ENCODE measurements at regions not wholly inside any gene's neighbourhood (a gene's known extent, or its start where the extent isn't known, plus 50 kb on each side); places are given as distances from the start of the nearest gene placed in this dataset.

GRCh38 chr7:79880312-79880711 lies 254.3 kb upstream of the GNAI1 start:
- H3K4me3 ChIP-seq (ENCODE audit: low read length), result no peak overlapping the region
- intact Hi-C loops (cut with micrococcal nuclease), result no loop called here
- no peaks in the 10 kb centered on the region for H3K27me3 ChIP-seq (ENCODE audit: low read length)
- TF ChIP-seq CTCF (conservative IDR thresholded peaks at IDR 0.05; ENCODE audit: low read depth, low read length) (no peak), EZH2phosphoT487 (IDR thresholded peaks at IDR 0.05; ENCODE audit: borderline replicate concordance, low read length) (no peak), EZH2 (IDR thresholded peaks at IDR 0.05; ENCODE audit: low read length, unreplicated experiment) (no peak)
- H3K79me2 ChIP-seq (ENCODE audit: low read length), result no peaks in the 10 kb centered on the region
- H3K9ac ChIP-seq (ENCODE audit: low read length), result no peak overlapping the region
- H4K20me1 ChIP-seq (ENCODE audit: low read length), result no peaks in the 10 kb centered on the region
- no peak overlapping the region for H2AFZ ChIP-seq (ENCODE audit: low read length)
- H3K27ac ChIP-seq (ENCODE audit: low read length), result no peak overlapping the region
- POLR2A ChIA-PET (ENCODE audit: unreplicated experiment), result no interaction called here
- H3K9me2 ChIP-seq (replicated peaks; ENCODE audit: low read length), result no peaks in the 10 kb centered on the region
- no peaks in the 10 kb centered on the region for H3K36me3 ChIP-seq (ENCODE audit: low read depth, low read length)
- no peaks in the 10 kb centered on the region for H3K9me3 ChIP-seq (ENCODE audit: low read length)
- BruUV-seq (replicated peaks), result no TSS peak
- H3K4me2 ChIP-seq (ENCODE audit: low read length), result no peak overlapping the region
- DNase-seq (no peak), ATAC-seq (no peak)
- CTCF ChIA-PET, result no interaction called here
- H3F3A ChIP-seq (ENCODE audit: low read length, unreplicated experiment), result no peaks in the 10 kb centered on the region
- peaks cover 6% of the 10 kb centered on the region; the same call in 1 of the 2 replicates for H3K4me1 ChIP-seq (ENCODE audit: insufficient read depth, low read length)

GRCh38 chr7:79877874-79878465 lies 256.7 kb upstream of the GNAI1 start:
- ChIA-PET CTCF (no interaction called here), POLR2A (ENCODE audit: unreplicated experiment) (no interaction called here)
- Histone ChIP-seq H3K9ac (ENCODE audit: low read length) (no peak overlapping the region), H3K9me3 (ENCODE audit: low read length) (no peaks in the 10 kb centered on the region), H3K4me1 (ENCODE audit: insufficient read depth, low read length) (peaks cover 6% of the 10 kb centered on the region; the same call in 1 of the 2 replicates), H3K27me3 (ENCODE audit: low read length) (no peaks in the 10 kb centered on the region), H4K20me1 (ENCODE audit: low read length) (no peaks in the 10 kb centered on the region), H3K9me2 (replicated peaks; ENCODE audit: low read length) (no peaks in the 10 kb centered on the region), H3K79me2 (ENCODE audit: low read length) (no peaks in the 10 kb centered on the region), H3F3A (ENCODE audit: low read length, unreplicated experiment) (no peaks in the 10 kb centered on the region), H3K27ac (ENCODE audit: low read length) (no peak overlapping the region), H3K36me3 (ENCODE audit: low read depth, low read length) (no peaks in the 10 kb centered on the region), H3K4me3 (ENCODE audit: low read length) (no peak overlapping the region), H2AFZ (ENCODE audit: low read length) (no peak overlapping the region), H3K4me2 (ENCODE audit: low read length) (no peak overlapping the region)
- no TSS peak for BruUV-seq (replicated peaks)
- DNase-seq, result no peak
- TF ChIP-seq EZH2phosphoT487 (IDR thresholded peaks at IDR 0.05; ENCODE audit: borderline replicate concordance, low read length) (no peak), CTCF (conservative IDR thresholded peaks at IDR 0.05; ENCODE audit: low read depth, low read length) (no peak), EZH2 (IDR thresholded peaks at IDR 0.05; ENCODE audit: low read length, unreplicated experiment) (no peak)
- no peak for ATAC-seq
- intact Hi-C loops (cut with micrococcal nuclease), result loop anchor here (2.0 to 5.0 kb wide), 2 partner anchors 47 to 139 kb away; no protein-coding TSS in a partner anchor

- no peak overlapping the region for H3K9ac ChIP-seq (ENCODE audit: low read length)
- intact Hi-C loops (cut with micrococcal nuclease), result loop anchor here (2.0 to 5.0 kb wide), 2 partner anchors 48 to 140 kb away; no protein-coding TSS in a partner anchor
- ATAC-seq (peak; percentile 98), DNase-seq (peak; percentile 91)
- H3K4me2 ChIP-seq (ENCODE audit: low read length), result peak overlapping the region; percentile 65
- peaks cover 6% of the 10 kb centered on the region; the same call in 1 of the 2 replicates for H3K4me1 ChIP-seq (ENCODE audit: insufficient read depth, low read length)
- 0 out of 2 replicates have a peak overlapping the region, but pooled peaks have one; percentile 10 for H3K27ac ChIP-seq (ENCODE audit: low read length)
- ChIA-PET POLR2A (ENCODE audit: unreplicated experiment) (interaction anchor here (0.5 kb wide), 1 partner anchor 1180 kb away, joined by 3 read pairs; no protein-coding TSS in a partner anchor), CTCF (no interaction called here)
- no peaks in the 10 kb centered on the region for H3K79me2 ChIP-seq (ENCODE audit: low read length)
- H3K4me3 ChIP-seq (ENCODE audit: low read length), result no peak overlapping the region
- H3F3A ChIP-seq (ENCODE audit: low read length, unreplicated experiment), result no peaks in the 10 kb centered on the region
- no peaks in the 10 kb centered on the region for H3K27me3 ChIP-seq (ENCODE audit: low read length)
- BruUV-seq (replicated peaks), result no TSS peak
- H2AFZ ChIP-seq (ENCODE audit: low read length), result no peak overlapping the region
- H4K20me1 ChIP-seq (ENCODE audit: low read length), result no peaks in the 10 kb centered on the region
- H3K36me3 ChIP-seq (ENCODE audit: low read depth, low read length), result no peaks in the 10 kb centered on the region
- TF ChIP-seq EZH2phosphoT487 (IDR thresholded peaks at IDR 0.05; ENCODE audit: borderline replicate concordance, low read length) (no peak), CTCF (conservative IDR thresholded peaks at IDR 0.05; ENCODE audit: low read depth, low read length) (no peak), EZH2 (IDR thresholded peaks at IDR 0.05; ENCODE audit: low read length, unreplicated experiment) (no peak)
- H3K9me3 ChIP-seq (ENCODE audit: low read length), result no peaks in the 10 kb centered on the region
- no peaks in the 10 kb centered on the region for H3K9me2 ChIP-seq (replicated peaks; ENCODE audit: low read length)
Observed at GRCh38 chr7:79876848-79877252, 257.8 kb upstream of the GNAI1 start.

Data from PC-3 (cell line).